Right lobe of liver (tissue), 4 donors: ENCODE measurements at regions not wholly inside any gene's neighbourhood (a gene's known extent, or its start where the extent isn't known, plus 50 kb on each side); places are given as distances from the start of the nearest gene placed in this dataset.

Experiments used
- POLR2A ChIP-seq: fragments of 450-650 bp; IDR thresholded peaks from one replicate; pipeline ENCODE4 v1.6.1; 2017; ENCODE audit warnings: antibody characterized with exemption, mild to moderate bottlenecking
- TF ChIP-seq, protein P1 (sequence below), 4 donors: fragments of 200-600 bp in 3 of 4; fragments of 450-650 bp in 1 of 4; IDR thresholded peaks; one replicate each; pipeline versions ENCODE4 v1.5.1 to v1.8.0; 2016 to 2022; ENCODE audit warnings: antibody characterized with exemption in 4 of 4, mild to moderate bottlenecking in 2 of 4
- donor health status: DM: no; HTN: no; CAD: no.
- donor health status: DM: no; HTN: no; CAD: no.
- donor health status: DM: no; HTN: yes; CAD: no.

DNA sequence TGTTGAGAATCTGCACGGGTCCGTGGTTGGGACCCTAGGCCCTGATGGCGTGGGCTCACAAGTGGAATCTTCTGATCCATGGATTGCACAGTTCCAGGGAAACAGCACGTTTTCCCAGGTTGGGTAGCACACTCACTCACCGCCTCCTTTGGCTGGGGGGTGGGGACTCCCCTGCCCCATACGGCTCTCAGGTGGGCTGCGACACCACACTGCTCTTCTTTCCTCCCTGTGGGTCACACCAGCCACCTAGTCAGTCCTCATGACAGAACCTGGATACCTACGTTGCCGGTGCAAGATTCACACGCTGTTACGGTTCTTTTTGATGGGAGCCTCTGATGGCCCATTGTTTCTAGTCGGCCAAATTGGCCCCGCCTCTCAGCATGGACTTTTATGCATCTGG is 312.0 kb downstream of the MMUT start:
- TF ChIP-seq, protein P1, sequence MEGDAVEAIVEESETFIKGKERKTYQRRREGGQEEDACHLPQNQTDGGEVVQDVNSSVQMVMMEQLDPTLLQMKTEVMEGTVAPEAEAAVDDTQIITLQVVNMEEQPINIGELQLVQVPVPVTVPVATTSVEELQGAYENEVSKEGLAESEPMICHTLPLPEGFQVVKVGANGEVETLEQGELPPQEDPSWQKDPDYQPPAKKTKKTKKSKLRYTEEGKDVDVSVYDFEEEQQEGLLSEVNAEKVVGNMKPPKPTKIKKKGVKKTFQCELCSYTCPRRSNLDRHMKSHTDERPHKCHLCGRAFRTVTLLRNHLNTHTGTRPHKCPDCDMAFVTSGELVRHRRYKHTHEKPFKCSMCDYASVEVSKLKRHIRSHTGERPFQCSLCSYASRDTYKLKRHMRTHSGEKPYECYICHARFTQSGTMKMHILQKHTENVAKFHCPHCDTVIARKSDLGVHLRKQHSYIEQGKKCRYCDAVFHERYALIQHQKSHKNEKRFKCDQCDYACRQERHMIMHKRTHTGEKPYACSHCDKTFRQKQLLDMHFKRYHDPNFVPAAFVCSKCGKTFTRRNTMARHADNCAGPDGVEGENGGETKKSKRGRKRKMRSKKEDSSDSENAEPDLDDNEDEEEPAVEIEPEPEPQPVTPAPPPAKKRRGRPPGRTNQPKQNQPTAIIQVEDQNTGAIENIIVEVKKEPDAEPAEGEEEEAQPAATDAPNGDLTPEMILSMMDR (IDR thresholded peaks at IDR 0.05) = no peak
- TF ChIP-seq POLR2A = no peak
